HG03066 (cell line): ENCODE measurements at regions not wholly inside any gene's neighbourhood (a gene's known extent, or its start where the extent isn't known, plus 50 kb on each side); places are given as distances from the start of the nearest gene placed in this dataset.

Experiments
- ATAC-seq: cut with Tn5 transposase; IDR thresholded peaks from one replicate; pipeline ENCODE4 v1.9.1; 2021; ENCODE audit warnings: low read depth; ENCODE audit not compliant: unreplicated experiment

GRCh38 chr18:76255070-76255683 lies 239.9 kb downstream of the ZNF516 start:
- no peak for ATAC-seq

DNA sequence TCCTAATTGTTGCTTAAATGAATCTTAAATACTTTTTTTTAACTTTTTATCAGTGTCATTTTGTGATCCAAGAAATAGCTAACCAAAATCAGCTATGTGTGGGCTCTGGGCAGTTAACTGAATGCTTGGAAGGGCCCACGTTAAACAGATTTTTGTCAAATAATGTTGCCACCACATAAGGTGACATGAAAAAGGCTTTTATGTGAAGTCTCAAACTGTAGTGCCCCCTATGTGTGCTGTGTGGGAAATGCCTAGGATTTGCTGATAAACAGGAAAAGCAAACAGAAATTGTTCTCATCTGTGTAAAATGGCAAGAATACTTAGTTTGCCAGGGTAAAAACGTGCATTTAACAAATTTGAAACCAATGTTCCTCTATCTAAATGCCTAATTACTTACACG lies 242.2 kb downstream of the ZNF516 start:
- no peak for ATAC-seq

- no peak for ATAC-seq
Observed at GRCh38 chr18:76252139-76252538, 242.9 kb downstream of the ZNF516 start.

DNA sequence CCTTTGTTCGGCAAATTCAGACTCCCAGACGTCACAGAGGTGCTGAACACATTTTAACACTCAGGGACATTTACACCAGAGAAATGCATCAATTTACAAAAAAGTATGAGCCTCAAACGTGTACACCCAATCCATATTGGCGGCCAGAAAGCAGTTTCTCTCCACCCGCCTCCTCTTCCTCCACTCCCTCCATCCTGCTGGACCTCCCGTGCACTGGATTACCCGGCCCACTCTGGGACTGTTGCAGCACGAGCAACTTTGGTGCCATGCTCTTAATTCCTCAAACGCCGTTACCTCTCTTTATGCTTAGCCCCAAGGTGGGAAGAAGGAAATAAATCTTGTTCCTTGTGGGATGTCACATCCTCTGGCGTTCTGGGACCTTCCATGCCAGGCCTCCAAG lies 243.4 kb downstream of the ZNF516 start:
- no peak for ATAC-seq

- no peak for ATAC-seq
Observed at GRCh38 chr18:76246590-76246989, 248.5 kb downstream of the ZNF516 start.

DNA sequence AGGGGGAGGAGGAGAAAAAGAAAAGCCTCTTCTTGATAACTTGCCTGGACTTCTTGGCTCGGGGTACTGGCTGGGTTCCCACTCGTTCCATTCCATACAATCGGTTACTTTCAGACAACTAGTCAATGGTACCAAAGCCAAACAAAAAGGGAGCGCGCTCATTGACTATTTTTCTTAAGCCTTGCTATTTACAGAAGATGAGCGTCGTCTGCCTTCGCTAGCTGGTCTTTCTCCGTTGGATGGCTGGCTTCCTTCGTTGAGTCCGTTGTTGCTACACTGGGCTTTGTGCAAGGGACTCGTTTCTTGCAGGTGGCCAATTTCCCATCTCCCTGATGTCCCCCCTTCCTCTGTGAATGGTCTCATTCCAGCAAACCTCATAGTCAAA lies 260.4 kb downstream of the ZNF516 start:
- no peak for ATAC-seq

DNA sequence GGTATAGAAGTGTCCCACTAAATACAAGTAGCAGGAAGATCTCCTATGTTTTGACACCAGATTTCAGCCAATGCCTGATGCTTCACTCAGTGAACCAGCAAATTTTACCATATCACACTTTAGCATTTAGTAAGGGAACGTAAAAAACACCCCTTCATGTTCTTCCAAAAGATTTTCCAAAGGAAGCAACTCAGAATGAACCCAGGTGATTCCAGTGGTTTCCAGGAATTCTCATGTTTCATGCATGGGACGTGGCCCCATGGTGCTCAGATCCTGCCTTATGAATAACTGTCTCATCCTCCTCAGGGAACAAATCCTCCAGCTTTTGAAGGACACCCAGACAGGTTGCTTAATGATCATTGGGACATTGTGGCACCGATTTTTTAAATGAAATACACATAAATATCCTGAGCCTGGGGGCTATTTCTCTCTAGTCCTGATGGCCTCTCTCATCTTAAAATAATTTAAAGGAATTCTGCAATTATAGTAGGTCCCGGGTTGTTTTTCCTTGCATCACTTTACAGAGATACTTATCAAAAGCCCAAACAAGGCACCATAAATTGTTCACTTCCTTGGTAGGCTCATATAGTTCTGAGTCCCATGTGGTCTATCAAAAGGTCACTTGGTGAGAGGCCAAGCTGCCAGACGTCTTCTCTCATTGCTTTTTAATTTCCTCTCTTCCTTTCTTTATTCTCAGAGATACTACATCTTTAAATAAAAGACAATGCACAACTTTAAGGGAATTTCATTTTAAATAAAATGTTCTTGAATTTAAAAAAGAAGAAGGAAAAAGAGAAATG lies 261.0 kb downstream of the ZNF516 start:
- ATAC-seq: no peak

- no peak for ATAC-seq
Observed at GRCh38 chr18:76233406-76233805, 261.6 kb downstream of the ZNF516 start.

DNA sequence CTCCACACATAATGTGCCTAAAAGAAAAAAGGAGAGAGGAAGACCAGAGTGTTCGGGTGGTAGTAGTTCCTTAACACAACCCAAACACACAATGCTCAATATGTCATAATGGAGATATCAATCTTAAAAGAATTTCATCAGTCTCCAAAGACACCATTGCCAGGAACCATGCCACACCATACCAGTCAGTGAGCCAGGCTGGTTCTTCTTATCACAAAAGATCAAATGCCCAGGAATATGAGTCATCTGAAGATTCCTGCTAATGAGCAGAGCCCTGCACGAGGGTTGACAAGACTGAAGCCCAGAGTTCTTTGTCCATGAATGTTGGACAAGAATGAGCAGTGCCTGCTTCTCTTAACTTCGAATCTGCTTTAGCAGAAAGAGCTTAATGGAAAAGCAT lies 262.3 kb downstream of the ZNF516 start:
- no peak for ATAC-seq

- ATAC-seq: no peak
Observed at GRCh38 chr18:76232010-76232409, 263.0 kb downstream of the ZNF516 start.

- no peak for ATAC-seq
Observed at GRCh38 chr18:76231402-76231801, 263.6 kb downstream of the ZNF516 start.

DNA sequence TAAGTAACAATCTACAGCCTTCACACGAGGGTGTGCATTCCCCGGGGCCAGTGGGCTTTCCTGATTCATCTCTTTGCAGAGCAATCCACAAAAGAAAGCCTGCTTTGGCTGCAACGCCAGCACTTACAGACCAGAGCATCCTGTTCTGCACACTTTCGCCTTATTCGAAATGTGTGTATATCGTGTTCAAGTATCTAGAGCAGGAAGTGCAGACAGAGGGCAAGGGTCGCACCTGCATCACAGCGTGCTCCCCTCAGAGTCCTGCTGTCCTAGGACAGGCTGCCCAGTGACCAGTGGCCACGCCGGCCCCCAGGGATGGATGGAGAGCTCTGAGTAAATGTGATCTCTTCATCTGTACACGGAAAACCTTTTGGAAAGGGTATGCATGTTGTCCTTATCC lies 264.3 kb downstream of the ZNF516 start:
- no peak for ATAC-seq

DNA sequence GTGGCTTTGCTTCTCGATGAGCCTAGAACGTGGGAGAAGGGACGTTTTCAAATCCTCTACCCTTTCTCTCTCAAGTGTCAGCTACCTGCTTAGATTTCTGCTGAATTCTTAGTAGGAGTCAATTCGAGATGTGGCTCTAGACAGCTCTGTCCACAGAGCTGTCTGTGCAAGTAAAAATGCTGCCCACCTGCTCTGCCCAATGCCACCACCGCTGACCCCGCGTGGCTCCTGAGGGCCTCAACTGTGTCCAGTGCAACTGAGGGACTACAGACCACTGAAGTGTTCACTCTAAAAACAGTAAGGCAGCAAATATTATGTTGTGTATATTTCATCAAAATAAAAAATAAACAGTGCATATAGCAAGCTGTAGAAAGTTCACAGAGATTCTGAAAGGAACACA lies 266.3 kb downstream of the ZNF516 start:
- no peak for ATAC-seq

DNA sequence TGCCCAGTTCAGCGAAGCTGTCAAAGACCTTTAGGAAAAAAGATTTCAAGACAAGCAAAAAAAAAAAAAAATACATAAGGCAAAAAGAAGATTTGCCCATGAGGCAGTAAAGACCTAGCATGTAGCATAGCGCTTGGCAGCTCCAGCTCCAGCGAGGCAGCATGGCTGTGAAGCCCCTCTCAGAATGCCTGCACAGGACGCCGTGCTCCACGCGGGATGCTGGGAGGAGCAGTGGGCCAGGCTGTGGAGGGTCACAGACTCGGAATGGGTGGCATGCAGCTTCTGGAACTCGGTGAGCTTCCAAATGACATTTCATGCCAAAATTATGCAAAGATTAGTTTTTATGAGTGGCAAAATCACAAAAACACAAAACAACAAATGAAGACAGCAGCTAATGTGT lies 267.3 kb downstream of the ZNF516 start:
- no peak for ATAC-seq

DNA sequence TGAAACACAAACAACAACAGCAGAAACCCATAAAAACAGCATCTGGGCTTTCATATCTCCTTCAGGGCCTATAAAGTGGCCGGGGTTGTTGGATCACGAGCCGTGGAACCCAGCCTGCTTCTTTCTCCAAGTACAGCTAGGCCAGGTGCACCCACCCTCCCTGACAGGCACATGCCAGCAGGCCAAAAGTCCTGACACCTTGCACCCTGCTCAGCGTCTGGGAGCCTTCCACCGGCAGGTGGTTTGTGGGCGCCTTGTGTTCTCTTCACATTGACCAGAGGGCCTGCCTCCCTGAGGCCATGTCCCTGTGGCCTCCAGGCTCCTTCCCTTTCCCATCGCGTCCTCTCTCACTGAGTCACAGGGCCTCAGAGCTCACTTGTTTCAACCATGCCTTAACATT lies 271.6 kb downstream of the ZNF516 start:
- ATAC-seq: no peak

- no peak for ATAC-seq
Observed at GRCh38 chr18:76219023-76219422, 276.0 kb downstream of the ZNF516 start.

DNA sequence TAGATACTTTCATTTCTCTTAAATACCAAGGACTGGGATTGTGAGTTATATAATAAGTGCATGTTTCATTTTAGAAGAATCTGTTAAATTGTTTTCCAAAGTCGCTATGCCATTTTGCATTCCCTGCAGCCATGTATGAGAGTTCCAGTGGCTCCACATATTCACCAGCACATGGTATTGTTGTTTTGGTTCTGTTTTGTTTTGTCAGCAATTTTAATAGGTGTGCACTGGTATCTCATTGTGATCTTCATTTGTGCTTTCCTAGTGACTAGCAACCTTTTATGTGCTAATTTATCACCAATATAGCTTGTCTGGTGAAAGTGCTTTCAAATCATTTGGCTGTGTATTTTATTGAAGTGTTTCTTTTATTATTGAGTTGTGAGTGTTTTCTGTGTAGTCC lies 278.9 kb downstream of the ZNF516 start:
- ATAC-seq: no peak

DNA sequence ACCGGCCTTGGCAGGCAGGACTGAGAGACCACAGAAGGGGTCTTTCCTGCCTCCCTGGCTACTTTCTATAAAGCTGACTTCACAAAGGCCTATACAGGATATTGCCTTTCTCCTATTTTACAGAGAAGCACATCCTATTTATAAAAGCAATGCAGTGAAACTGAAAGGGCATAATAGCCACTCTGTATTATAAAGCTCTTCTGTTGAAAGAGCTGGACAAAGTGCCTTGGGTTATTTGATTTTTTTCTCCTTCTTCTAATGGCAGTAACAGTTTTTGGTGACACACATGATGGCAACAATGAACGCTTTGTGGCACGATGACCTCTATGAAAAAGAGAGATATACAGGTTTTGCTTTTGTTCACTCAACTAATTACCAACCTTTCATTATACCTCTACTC lies 281.1 kb downstream of the ZNF516 start:
- ATAC-seq: no peak

GRCh38 chr18:76212960-76213359 lies 282.1 kb downstream of the ZNF516 start:
- no peak for ATAC-seq

- ATAC-seq: no peak
Observed at GRCh38 chr18:76209597-76209996, 285.4 kb downstream of the ZNF516 start.

DNA sequence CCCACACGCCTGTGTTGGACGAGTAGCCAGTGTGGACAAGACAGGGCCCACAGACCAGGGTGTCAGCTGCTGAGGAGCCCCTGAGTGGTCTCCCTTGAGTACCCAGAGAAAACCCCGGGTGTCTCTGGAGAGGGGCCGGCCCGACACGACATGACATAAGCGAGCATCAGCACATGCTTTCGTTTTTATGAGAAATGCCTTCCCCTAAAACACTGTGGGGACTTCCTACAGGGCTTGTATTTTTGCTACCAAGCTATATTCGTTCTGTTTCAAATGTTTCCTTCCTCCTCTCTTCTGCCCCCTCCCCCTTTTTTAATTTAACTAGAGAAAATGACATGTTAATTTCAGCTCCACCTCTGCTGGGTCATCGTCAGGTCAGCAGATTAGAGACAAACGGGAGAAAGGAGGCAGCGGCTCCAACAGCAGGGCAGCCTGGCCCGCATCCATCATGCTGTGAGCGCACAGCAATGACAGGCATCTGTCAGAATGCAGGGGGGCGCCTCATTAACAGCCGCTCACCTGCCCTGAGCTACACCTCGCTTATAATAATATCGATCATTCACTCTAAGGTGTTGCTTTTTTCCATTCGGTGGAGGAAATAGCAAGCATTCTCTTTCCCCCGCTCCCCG lies 286.2 kb downstream of the ZNF516 start:
- ATAC-seq: no peak

GRCh38 chr18:76205906-76206305 lies 289.1 kb downstream of the ZNF516 start:
- no peak for ATAC-seq
